Stimulated activated CD4-positive, alpha-beta T cell treated with anti-CD3 and anti-CD28 coated beads, Interleukin-2, amount 100 ng/mL, for 48 hours (primary cell): ENCODE measurements at regions not wholly inside any gene's neighbourhood (a gene's known extent, or its start where the extent isn't known, plus 50 kb on each side); places are given as distances from the start of the nearest gene placed in this dataset.
"Not testable (repeated sequence)": the region's sequence is repeated elsewhere in the genome, so short reads cannot be mapped to it uniquely, and the experiment has no call there.

Source experiments
- DNase-seq, 2 donors: peaks; one replicate each; pipeline ENCODE4 v3.0.0-alpha.2; 2020

DNA sequence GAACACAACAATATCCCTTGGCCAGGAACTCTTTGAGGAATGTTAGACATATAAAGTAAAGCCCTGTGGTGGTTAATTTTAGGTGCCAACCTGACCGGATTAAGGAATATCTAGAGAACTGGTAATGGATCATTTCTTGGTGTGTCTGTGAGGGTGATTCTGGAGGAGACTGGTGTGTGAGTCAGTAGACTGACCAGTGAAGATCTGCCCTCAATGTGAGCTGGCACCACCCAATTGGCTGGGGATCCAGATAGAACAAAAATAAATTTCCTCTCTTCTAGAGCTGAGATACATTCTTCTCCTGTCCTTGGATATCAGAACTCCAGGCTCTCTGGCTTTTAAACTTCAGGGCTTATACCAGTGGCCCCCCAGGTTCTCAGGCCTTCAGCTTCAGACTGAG lies 56.2 kb upstream of the TNPO1 start:
- no peak for DNase-seq

DNA sequence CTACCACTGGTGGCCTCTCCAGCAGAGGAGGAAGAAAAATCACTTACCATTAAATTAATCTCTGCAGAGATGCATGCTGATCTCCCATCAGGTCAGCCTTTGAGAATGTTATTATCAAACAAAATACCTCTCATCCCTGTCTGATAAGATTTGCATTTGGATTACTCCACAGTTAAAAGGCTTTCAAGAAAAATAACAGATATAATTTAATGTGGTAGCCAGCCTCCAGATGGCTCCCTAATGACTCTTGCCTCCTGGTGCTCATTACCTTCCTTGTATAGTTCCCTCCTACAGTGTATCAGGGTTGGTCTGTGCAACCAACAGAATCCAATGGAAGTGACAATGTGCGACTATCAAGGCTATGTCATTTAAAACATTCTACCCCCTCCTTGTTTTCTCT lies 63.6 kb upstream of the TNPO1 start:
- no peak for DNase-seq

DNA sequence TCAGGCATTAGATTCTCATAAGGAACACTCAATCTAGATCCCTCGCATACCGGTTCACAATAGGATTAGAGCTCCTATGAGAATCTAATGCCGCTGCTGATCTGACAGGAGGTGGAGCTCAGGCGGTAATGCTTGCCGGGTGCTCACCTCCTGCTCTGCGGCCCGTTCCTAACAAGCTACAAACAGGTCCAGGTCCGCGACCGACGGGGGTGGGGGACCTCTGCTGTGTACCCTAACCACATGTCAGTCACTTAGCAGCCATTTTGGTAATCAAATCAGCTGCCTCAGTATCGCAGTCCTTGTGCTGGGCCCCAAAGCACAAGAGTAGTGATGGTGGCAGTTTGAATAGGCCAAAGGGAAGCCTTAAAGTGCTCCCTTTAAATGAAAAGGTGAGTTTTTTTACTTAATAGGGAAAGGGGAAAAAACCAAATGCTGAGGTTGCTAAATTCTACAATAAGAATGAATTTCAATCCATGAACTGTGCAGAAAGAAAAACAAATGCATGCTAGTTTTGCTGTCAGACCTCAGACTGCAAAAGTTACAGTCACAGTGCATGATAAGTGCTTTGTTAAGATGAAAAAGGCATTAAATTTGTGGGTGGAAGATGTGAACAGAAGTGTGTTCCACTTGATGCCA lies 67.0 kb upstream of the TNPO1 start:
- DNase-seq, result no peak

DNA sequence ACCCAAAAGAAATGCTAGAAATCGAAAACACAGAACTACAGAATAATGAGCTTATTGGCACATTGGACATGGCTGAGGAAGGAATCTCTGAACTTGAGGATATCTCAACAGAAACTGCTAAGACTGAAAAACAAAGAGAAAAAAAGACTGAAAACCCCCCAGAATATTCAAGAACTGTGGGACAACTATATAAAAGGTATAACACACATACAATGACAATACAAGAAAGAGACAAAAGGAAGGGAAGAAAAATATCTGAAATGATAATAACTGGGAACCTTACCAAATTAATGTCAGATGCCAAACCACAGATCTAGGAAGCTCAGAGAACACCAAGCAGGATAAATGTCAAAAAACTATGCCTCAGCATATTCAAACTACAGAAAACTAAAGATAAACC lies 68.6 kb upstream of the TNPO1 start:
- DNase-seq, result no peak

DNA sequence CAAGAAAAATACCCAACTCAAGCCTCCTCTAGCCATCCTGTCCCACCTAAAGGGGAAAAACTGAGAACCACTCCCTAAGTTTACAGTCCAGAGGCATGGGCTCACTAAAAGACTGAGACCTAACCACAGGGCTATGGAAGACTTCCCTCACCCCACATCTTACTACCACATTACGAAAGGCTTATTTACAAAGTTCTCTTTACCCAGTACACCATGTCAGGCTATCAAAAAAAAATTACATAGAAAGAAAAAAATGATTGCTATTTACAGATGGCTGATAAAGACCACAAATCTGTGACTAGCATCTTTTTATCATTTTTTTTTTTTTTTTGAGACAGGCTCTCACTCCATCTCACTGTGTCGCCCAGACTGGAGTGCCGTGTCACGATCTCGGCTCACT lies 69.7 kb upstream of the TNPO1 start:
- no peak for DNase-seq

DNA sequence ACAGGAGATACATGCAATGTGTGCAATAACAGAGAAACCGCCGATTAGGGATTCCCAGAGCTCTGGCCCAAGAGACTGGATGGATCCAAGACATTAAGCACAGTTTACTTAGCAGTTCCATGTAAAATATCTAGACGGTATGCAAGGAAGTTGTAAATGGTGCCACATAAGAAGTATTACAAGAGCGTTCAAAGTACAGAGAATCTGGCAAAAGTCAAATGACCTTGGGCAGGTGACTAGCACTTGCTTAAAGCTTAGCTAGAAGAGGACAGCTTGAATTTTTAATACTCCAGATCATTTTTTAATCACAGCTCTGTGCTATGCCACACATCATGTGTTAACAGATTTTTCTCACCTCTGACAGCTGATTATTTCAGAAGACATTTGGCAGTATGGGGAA lies 72.3 kb upstream of the TNPO1 start:
- no peak for DNase-seq

DNA sequence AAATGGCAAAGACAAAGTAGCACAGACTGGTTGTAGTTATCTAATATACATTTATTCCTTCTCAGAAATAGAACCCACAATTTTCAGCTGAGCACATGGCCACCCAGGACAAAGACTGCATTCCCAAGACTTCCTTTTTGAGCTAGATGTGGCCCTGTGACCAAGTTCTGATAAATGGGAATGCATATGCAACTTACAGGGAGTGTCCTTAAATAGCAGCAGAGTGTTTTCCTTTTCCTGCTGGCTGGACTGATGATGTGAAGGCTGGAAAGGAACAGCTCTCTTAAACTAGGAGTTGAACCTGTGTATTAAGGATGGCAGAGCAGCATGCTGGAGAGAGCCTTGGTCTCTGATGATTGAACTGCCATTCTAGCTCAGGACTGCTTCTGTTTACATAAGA lies 74.7 kb upstream of the TNPO1 start:
- no peak for DNase-seq

DNA sequence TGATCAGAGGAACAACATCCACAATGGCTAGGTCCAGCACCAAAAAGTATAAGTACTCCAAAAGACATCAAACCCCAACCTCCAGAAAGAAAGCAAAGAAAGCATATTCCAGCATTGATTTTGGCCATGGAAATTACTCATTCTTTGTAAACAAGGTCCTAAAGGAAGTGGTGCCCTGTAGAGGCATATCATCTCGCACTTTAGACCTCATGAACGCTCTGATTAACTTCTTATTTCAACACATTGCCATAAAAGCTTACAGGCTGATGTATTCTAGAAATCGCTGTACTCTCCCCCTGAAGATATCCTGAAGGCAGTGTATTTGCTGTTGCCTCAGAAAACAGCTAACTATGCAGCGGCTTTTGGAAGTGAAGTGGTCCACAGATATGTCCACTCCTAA lies 82.7 kb upstream of the TNPO1 start:
- DNase-seq, result no peak

DNA sequence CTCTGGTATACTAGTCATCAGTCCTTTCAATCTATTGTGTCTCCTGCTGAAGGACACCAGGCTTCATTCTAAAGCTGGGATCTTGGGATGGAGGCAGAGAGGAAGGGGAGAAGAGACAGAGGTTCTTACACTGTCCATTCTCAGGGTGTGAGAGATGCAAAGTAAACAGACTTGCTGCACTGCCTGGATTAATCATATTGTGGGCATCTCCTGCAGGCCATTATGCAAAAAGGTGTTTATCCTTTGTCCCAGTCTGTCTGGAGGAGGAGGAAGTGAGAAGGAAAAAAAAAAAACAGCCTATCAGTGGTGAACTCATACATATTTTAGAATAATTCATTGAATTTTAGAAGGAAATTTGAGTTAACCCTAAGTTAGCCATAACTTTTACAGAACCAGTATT lies 92.9 kb upstream of the TNPO1 start:
- DNase-seq, result no peak

DNA sequence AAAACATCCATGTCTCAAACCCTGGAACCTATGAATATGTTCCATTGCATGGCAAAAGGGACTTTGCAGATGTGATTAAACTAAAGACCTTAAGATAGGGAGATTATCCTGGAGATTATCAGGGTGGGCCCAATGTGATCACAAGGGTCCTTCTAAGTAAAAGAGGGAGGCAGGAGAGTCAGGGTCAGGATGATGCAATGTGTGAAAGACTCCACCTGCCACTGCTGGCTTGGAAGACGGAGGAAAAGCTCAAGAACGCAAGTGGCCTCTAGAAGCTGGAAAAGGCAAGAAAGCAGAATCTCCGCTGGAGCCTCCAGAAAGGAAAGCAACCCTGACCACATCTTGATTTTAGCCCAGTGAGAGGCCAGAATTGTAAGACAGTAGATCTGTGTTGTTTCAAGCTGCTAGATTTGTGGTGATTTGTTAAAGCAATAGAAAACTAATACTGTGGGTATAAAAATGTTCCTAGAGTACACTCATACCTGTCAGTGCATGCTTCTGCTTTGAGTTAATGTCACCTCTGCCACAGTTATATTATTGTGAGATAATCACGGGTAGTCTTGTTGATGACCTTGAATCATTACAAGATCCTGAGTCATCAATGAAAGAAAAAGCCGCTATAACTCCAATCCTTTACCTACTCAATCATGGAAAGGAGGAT lies 93.5 kb upstream of the TNPO1 start:
- DNase-seq, result no peak

DNA sequence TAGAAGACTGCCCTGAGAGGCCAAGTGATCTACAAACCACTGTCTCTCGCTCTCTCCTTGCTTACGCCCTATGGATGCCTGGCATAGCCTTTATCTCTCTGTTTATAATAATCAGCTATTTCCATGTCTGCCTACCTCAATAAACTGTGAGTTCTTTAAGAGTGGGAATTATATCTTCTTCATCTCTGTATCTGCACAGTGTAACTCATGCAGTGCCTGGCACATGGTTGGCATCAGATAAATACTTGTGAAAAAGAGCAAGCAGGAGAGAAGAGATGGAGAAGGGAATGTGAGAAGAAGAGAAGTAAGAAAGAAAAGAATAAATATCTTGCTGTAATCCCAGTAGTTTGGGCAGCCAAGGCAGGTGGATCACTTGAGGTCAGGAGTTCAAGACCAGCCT lies 94.6 kb upstream of the TNPO1 start:
- DNase-seq, result no peak

DNA sequence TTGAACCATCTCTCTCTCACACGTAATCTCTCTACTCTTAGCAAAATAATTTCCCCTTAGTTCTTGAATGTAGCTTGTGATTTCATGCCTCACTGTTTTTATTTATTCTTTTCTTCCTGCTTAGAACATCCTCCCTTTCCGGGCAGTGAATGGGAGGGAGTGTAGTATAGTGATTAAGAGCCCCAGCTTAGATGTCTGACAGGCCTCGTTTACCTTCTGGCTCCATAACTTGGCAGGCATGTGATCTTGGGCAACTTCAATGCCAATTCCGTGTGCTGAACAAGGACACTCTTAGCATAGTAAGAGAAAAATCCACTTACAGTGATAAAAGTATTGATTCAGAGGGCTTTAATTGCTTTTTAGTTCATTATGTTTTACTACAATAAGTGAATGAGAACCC lies 96.3 kb upstream of the TNPO1 start:
- DNase-seq, result no peak

DNA sequence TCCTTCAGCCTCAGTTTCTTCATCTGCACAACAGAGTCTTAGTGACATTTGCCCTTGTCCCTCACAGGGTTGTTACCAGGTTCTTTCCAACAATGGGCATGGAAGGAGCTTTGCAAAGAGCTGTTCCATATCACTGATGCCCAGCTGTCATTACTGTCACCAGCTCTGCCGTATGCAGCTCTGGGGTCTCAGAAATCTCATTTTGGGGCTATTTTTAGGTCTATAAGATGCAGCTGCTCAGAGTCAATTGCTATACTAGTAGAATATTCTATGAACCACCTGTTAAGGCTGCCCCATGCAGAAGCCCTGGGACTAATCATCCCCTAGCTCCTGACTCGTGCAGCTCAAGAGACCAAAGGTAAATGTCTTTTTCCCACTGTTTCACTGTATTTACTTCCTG lies 105.1 kb upstream of the TNPO1 start:
- DNase-seq, result no peak

DNA sequence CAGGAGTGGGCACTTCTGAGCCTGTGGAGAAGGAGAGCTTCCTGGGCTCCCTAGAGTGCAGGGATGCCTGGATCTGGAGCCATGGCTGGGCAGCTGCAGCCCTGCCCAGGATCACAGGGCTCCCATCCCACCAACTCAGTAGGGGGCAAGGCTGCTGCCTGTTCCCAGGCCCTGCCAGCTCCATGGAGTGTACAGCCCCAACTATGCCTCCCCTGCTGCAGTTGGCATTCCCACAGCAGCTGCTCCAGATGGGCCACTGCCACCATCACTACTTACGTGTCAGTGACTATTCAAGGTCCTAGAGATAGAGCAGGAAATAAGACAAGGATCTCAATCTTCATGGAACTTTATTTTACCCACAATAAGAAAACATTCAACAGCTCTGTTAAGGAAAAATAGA lies 107.1 kb upstream of the TNPO1 start:
- DNase-seq, result no peak

DNA sequence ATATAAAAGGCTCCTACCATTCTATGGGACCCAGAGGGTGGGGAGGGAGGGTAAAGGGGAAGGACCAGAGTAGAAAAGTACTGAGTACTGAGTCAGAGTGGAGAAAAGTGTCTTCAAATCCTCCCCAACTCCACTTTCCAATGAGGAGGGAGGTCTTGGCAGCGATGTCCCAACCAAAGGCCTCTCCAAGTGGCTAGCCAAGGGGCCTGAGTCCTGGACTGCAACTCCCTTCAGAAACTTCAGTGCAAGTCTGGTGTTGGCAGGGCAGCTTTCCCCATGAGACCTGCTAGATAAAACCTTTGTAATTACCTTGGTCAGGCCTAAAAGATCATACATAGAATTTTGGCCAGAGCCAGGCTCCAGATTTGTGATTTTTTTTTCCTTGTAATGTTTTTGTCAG lies 111.3 kb upstream of the TNPO1 start:
- no peak for DNase-seq

DNA sequence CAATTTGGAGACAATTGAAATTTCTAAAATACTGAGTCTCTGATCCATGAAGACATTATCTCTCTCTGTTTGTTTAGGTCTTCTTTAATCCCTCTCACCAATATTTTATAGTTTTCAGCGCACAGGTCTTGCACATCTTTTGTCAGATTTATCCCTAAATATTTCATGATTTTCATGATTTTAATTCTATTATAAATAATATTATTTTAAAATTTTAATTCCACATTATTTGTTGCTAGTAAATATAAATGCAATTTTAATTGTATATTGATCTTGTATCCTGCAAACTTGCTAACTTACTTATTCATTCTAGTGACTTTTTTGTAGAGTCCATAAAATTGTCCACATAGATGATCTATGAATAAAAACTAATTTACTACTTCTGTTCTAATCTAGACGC lies 112.6 kb upstream of the TNPO1 start:
- no peak for DNase-seq

DNA sequence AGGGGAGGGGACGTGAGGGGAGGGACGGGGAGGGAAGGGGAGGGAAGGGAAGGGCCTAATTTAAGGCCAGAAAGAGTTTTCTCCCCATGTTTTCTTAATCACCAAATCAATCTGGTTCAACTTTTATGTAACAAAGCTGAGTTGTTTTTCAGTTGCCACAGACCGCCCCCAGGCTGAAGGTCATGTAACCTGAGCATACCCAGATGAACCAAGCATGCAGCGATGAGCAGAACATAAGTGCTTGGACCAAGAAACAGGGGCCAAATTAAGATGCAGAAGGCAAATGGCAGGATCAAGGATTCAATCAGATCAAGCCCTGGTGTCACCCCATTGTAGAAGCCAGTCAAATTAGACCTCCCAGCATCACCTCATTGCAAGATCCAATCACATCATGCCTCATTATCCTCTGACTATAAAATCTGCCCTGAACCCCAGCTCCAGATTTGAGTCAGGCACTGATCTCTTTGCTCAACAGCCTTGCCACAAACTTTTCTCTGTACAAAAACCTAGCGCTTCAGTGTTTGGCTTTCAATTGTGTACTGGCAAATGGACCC lies 113.5 kb upstream of the TNPO1 start:
- DNase-seq, result no peak

DNA sequence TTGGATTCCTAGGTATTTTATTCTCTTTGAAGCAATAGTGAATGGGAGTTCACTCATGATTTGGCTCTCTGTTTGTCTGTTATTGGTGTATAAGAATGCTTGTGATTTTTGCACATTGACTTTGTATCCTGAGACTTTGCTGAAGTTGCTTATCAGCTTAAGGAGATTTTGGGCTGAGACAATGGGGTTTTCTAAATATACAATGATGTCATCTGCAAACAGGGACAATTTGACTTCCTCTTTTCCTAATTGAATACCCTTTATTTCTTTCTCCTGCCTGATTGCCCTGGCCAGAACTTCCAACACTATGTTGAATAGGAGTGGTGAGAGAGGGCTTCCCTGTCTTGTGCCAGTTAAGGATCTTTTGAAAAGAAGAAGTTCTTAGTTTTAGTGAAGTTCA lies 114.4 kb upstream of the TNPO1 start:
- DNase-seq, result not testable (repeated sequence)

DNA sequence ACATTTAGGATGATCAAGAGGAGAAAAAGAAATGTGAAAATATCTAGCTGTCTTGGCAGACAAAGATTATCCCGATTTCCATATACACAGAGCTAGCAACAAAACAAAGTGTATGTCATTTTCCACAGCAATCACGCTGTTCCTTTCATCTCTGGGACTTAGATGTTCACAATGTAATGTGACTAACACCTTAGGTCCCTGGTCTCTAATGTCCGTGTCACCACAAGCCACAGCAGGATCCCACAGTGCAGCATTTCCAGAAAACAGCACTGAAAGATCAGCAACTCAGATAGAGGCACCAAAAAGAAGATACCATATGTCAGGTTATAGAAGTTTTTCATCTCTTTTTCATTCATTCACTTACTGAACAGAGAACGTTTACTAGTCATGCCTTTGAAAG lies 118.0 kb upstream of the TNPO1 start:
- DNase-seq, result no peak

DNA sequence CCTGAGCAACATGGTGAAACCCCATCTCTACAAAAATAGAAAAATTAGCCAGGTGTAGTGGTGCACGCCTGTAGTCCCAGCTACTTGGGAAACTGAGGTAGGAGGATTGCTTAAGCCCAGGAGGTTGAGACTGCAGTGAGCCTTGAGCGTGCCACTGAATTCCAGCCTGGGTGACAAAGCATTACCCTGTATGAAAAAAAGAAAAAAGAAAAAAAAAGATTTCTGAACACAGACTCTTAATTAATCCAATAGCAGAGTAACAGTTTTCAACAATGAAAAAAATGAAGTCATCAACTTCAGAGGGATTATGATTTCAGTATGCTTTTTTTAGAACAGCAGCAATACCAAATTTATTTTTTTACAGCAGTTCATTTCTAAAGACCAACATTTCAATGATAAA lies 118.8 kb upstream of the TNPO1 start:
- no peak for DNase-seq

DNA sequence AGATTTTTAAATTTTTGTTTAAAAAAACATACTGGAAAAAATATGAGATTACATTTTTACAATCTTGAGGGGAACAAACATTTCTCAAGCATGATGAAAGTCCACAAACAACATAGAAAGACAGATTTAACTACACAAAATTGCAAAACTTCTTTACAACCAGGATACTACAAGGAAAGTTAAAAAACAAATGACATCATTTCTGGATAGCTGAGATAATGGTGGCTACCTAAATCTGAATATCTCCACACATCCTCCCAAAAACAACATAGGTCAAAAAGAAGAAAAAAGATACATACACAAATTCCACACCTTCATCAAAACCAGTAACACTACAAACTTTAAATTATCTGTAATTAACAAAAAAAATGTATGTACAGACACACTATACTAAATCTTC lies 120.8 kb upstream of the TNPO1 start:
- DNase-seq, result no peak

DNA sequence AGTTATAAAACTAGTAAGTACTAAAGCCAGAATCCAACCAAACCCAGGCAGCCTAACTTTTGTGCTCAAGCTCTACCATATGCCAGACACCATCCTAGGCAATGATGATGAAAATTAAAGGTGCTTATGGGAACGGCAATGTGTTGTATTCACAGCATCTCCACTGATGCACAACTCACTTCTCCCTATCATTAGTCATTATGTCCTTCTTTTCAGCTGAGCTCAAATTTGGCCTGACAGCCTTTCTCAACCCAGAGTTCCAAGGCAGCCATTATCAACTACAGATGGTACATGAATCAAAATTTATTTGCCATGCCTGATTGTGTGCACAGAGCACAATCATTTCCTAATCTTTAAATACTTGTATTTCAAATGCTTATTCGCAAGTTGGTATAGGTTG lies 121.6 kb upstream of the TNPO1 start:
- DNase-seq, result no peak

DNA sequence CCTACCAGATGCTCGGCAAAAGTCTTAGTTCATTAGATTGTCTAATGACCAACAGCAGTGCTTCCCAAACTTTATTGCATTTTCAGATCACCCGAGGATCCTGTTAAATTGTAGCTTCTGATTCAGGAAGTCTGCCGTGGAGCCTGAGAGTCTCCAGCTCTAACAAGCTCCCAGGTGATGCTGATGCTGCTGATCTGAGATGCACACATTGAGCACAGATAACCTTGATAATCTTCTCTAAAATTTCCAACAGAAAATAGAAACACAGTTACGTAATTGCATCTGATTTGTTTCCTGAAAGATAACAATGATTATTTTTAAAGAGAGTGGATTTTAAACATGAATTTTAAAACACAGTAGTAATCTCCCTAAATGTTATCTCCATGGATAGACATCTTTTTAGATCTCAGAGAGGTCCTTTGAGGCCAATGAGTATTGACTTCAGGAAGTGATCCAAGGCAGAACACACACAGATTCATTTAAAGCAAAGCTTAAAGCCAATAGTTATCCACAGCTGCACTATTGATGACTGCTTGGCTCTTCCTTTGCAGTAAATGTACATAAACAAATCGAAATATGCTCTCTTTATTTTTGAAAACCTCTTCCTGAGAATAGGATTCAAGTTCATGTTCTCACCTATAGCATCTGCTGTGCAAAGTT lies 122.8 kb upstream of the TNPO1 start:
- DNase-seq, result no peak

DNA sequence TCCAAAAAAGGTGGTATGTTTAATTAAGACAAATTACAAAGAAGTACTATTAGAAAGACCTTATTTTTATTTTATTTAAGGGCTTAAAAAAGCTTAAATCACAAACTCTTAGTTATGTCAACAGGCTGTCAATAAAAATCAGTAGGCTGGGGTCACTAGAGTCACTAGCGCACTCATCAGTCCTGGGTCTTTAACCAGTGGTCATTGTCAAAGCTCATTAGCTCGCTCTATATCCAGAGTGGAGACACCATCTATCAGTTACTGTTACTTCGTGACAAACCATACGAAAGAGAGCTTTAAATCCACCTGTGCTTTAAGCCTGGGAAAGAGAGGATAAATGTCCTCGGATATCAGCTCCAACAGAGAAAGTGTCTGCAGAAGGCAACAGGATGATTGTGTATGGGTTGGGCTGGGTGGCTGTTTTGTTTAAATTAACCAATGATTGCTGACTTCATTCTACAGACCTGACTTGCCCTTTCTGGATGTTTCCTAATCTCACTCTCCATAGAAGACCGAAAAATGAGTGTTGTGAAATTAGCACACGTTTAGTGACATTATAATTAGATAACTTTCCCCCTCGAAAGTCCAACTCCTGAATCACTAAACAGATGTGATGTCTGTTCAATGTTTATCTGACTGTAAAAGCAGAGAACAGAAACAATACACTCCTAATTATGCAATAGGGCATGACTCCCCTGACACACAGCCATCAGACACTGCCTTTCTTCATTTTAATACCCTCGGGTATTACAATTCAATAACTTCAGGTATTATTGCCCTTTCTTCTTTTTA lies 123.6 kb upstream of the TNPO1 start:
- no peak for DNase-seq
